GM19351 (cell line): ENCODE measurements at regions not wholly inside any gene's neighbourhood (a gene's known extent, or its start where the extent isn't known, plus 50 kb on each side); places are given as distances from the start of the nearest gene placed in this dataset.

Experiments used
- ATAC-seq: cut with Tn5 transposase; IDR thresholded peaks from one replicate; pipeline ENCODE4 v1.9.1; 2021; ENCODE audit warnings: mild to moderate bottlenecking, moderate library complexity; ENCODE audit not compliant: unreplicated experiment

DNA sequence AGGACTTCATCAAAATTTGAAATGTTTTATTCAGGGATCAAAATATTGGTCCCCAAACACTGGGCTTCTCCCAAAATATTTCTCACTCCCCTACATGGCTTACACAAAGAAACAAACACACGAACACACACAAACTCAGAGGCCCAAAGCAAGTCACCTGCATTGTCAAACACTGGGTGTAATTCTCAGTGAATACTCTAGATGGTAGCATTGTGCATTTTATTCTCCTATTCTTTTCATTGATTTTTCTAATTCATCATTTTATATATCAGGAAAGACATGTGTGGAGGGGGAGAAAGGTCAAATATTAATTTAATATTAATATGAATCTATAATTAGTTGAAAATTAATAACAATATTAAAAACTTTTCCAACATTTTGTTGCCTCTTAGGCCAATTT, 72.3 kb upstream of the TNMD start:
- ATAC-seq, result peak; percentile 76

DNA sequence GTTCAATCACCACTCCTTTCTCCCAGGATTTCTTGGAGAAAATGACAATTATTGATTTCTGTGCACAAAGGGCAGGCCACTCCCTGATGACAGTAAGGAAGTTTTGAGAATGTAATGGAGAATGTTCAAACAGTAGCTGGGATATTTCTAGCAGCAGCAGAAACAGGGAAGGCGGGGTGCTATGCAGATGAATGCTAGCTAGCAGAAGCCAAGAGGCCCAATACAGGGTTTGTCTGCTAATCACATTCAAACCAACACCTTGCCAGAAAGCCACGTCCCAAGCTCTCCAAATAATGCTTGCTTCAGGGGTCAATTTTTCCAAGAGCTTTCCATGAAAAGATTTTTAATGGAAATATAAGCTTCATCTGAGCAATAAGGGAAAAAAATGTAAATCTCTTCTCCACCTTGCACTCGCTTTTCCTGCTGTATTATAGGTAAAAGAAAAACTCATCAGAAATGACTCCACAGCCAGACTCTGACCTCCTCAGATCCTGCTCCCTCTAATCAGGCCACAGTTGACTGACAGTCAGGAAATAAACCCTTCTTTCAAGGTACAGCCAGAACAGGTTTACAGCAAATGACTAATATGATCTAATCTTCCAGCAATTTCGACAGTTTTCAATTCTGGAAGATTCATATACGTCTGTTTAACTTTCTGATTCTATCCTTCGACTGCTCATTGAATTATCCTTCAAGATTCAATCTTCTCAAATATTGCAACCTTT, 84.7 kb upstream of the PCDH19 start:
- ATAC-seq, result no peak

DNA sequence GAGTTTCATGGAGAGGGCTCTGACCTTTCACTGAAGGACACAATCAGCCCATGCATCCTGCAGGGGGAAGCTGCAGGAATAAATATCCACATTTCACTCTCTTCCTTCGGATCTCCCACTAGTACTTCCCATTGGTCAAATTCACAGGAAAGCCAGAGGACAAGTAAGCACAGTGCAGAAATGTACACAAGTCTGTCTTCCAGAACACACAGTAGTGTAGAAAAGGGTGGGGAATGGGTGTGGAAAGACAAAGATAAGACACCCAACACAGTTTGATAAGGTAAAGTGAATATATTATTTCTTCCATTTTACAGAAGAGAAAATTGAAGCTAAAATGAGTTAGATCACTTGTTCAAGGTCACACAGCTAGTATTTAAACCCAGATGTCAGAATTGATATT, 81.1 kb upstream of the PCDH19 start:
- ATAC-seq, result no peak

DNA sequence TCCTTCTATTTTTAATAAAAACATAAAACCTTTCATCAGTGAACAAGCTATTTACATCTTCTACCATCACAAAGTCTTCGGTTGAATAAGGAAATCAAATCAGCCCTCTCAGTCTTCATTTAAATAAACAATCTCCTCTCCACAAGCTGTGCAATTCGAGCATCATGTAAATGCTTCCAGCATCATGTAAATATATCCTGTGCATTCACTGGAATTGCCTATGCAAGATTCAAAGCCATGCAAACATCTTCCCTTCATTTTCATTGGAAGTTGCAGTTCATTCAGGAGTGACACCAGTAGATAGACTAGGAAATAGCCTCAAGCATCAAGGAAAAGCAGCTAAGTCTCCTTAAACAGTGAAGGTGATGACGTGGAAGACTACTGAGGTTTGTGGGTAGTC, 77.7 kb upstream of the PCDH19 start:
- ATAC-seq, result no peak

DNA sequence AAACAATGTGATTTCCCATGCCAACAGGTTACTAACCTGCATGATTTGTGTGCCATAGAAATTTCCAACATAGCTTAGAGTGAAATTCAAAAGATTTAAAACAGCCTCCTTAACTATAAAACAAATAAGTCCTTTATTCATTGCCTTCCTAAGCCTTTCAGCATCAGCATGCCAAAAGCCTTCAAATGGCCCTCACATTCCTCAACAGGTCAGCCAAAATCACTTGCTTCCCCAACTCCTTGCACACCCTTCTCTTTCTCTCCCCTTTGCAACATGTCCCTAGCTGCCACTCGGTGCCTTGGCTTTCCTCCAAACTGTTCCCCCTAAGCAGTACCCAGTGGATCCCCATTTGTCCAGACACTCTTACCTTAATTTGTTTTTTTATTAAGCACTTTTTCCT, 74.9 kb upstream of the PCDH19 start:
- no peak for ATAC-seq

DNA sequence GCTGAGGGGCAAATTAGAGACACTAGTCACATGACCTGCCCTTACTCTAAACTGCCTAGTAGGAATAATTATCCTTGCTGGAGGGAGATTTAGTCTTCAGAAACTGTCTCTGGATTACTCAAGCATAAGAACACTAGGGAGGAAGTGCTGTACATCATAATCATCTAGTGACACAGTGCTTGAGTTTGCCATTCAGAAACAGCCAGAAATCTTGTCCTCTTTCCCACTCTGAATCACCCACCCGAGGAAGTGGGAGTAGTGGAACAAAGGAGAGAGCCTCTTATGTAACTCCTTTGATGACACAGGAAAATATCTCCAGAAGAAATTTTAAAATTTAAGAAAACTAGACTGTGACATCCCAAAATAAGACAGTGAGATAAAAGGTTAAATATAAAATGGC, 69.3 kb upstream of the PCDH19 start:
- no peak for ATAC-seq

DNA sequence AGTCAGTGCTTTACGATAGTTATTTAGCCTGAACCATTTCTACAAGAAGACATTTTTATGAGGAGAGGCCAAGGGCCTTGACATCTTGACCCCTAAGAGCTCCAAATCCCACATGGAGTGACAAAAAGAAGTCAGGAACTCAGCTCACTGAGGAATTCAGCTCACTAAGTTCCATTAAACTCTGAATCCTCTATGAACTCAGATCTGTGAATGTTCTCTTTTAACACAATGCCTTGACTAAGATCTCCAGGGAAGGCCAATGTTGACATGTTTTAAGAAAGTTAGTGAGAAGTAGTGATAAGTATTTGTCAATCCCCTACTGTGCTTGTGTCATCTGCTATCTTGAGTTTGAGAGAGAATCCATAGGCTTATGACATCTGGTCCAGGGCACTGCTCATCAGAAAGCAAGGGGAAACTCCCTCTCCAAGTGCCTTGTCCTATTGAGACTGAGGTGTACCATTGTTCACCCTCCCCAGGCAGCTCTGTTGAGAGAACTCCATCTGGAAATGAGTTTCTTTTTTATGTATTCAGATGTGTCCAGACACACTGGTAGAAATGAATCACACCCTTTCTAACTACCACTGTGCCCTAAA, 68.7 kb upstream of the PCDH19 start:
- ATAC-seq, result no peak

DNA sequence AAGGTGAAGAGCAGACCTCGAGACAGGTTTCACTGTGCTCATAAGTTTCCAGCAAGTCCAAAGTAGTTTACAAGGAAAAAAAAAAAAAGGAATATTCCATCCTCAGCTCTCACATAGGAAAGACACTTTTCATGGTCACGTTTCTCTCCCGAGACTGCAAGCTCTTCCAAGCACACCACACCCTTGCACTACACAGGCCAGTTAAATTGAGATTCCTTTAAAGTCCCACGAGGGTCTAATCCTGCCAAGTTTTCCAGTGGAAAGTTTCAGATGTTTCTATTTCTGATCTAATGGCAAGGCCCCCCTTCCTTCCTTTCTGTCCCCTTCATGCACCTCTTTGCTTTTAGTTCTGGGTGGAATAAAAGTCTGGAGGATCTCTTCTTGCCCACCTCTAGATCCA, 67.9 kb upstream of the PCDH19 start:
- no peak for ATAC-seq

DNA sequence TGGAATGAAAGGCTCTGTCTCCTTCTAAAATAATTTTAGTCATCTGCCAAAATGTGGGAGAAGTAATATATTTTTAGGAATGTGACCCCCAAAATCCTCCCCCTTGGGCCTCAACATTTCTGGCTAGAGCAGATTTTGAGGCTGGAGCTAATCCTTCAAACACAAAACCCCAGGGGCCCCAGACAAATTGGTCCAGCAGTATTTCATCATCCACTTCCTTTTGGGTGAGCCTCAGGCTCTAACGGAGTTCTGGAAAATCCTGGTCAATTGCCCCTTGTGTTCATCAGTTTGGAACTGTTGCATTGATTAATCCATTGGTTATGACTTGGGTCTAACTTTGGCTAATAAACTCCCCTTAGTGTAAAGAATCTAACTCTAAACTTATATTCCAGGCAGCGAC, 67.4 kb upstream of the PCDH19 start:
- ATAC-seq, result no peak
